HG02973 (cell line): ENCODE measurements at regions not wholly inside any gene's neighbourhood (a gene's known extent, or its start where the extent isn't known, plus 50 kb on each side); places are given as distances from the start of the nearest gene placed in this dataset.
"Not testable (repeated sequence)": the region's sequence is repeated elsewhere in the genome, so short reads cannot be mapped to it uniquely, and the experiment has no call there.

Experiments used
- ATAC-seq: cut with Tn5 transposase; IDR thresholded peaks from one replicate; pipeline ENCODE4 v1.9.1; 2021; ENCODE audit warnings: moderate library complexity; ENCODE audit not compliant: unreplicated experiment

DNA sequence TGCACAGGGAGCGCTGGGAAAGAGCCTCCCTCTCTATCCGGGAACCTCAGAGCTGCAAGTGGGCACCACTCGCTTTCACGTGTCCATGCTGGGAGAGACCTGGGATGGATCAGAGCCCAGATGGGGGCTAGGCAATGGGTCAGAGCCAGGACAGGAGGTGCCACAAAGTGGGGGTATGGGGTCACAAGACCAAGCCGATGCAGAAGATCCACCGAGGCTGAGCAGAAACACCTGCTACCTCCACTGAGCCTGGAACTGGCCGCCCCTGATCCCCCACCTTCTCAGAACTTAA, 180.9 kb upstream of the SFSWAP start:
- no peak for ATAC-seq

DNA sequence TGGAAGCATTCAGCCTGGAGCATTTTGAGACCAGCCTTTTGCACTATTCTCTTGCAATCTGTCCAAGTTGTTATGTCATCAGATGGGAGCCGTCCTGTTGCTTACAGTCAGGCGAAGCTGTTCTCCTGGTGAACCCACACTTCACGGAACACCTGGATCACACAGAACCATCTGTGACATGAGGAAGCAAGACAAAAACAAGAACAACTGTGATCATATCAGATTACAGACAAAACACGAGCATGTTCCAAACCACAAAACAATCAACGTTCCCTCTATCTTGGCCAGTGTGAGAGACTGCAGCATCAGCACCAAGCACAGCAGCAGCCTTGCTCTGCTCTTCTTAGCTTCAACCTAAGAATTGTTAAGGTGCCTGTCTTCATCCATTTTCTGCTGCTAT, 180.5 kb upstream of the SFSWAP start:
- ATAC-seq, result no peak

- no peak for ATAC-seq
These were observed 177.8 kb upstream of the SFSWAP start for GRCh38 chr12:131533139-131533538.

GRCh38 chr12:131535779-131536178, 175.1 kb upstream of the SFSWAP start:
- ATAC-seq, result no peak

- ATAC-seq, result no peak
These were observed 174.6 kb upstream of the SFSWAP start for GRCh38 chr12:131536337-131536736.

DNA sequence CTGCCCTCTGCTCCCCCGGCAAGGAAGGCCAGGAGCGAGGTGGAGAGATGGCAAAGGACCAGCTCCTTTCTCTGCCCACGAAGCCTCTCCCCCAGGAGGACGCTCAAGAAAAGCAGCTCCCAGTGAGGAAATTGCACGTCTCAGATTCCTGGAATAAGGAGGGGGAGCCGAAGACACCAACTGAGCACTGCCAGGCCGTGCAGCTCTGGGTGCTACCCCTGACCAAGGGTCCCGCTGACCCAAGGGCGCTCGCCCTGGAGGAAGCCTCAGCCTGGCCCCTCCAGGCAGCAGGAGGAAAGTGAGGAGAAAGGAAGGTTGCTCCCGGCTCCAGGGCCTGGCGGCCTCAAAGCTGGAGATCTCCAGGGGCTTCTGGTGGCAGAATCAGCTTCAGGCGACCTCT, 174.1 kb upstream of the SFSWAP start:
- no peak for ATAC-seq

DNA sequence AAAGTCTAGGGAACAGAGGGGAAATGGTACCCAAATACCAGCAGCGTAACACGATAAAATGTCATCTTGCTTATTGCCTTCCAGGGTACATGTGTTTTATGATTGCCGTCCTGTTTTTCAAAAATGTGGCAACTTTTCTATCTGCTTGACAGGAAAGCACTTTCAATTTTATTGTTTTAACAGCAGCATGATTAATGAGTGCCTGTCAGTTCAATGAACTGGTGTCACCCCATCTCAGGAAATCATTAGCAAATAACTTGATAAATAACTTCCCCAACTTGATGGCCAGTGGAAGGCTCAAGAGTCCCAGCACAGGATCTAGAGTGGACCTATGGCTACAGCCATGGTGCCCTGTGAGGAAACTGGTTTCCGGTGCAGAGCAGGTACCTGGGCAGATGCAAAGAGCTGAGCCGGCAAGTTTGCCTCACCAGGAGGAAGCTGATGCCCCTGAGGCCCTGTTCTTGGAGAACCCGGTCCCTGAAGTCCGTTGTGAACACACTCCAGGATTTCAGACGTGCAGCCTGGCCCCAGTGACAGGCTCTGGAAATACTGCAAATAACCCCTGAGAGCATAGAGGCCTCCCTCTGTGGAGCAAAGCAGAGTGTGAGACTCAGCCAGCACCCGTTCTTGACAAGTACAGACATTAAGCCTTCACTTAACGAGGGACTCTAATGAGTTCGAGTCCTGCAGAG, 173.5 kb upstream of the SFSWAP start:
- ATAC-seq, result no peak

- no peak for ATAC-seq
These were observed 171.5 kb upstream of the SFSWAP start for GRCh38 chr12:131539381-131539780.

GRCh38 chr12:131540138-131540623, 170.7 kb upstream of the SFSWAP start:
- ATAC-seq, result no peak

- ATAC-seq, result not testable (repeated sequence)
These were observed 169.4 kb upstream of the SFSWAP start for GRCh38 chr12:131541512-131541911.

GRCh38 chr12:131542351-131542750, 168.5 kb upstream of the SFSWAP start:
- ATAC-seq, result no peak

DNA sequence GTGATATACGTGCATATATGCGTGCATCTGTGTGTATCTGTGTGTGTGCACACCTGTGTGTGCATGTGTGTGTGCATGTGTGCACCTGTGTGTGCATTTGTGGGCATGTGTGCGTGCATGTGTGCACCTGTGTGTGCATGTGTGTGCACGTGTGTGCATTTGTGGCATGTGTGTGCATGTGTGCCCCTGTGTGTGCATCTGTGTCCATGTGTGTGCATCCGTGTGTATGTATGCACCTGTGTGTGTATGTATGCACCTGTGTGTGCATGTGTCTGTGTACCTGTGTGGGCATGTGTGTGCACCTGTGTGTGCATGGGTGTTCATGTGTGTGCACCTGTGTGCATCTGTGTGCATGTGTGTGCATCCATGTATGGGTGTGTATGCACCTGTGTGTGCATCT, 167.8 kb upstream of the SFSWAP start:
- no peak for ATAC-seq

DNA sequence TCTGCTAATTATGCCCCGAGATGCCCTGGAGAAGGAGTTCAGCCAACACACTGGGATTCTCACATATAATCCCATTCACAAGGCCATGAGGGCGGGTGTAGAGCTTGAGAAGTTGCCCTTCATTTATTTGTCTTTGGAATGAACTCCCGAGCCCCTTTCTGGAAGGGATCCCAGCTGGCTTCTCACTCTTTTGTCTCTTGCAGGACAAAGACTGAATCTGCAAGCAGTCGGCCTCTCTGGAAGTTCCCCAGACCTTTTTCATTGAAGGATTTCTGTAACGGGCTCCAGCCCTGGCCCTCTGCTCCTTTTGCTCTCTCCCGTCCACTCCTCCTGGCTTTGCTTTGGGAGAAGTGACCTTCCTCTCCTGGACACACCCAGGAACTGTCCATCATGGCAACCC, 163.3 kb upstream of the SFSWAP start:
- no peak for ATAC-seq

DNA sequence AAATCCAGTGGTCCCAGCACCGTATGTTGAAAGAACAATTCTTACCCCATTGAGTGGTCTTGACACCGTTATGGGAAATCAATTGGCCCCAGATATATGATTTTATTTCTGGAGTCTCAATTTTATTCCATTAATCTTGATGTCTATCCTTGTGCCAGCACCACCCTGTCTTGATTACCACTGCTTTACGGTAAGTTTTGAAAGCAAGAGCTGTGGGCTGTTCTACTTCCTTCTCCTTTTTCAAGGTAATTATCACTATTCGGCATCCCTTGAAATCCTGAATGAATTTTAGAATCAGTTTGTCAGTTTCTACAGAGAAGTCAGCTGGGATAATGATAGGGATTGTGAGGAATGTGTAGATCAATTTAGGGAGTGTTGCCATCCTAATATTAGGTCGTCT, 160.8 kb upstream of the SFSWAP start:
- ATAC-seq, result no peak

DNA sequence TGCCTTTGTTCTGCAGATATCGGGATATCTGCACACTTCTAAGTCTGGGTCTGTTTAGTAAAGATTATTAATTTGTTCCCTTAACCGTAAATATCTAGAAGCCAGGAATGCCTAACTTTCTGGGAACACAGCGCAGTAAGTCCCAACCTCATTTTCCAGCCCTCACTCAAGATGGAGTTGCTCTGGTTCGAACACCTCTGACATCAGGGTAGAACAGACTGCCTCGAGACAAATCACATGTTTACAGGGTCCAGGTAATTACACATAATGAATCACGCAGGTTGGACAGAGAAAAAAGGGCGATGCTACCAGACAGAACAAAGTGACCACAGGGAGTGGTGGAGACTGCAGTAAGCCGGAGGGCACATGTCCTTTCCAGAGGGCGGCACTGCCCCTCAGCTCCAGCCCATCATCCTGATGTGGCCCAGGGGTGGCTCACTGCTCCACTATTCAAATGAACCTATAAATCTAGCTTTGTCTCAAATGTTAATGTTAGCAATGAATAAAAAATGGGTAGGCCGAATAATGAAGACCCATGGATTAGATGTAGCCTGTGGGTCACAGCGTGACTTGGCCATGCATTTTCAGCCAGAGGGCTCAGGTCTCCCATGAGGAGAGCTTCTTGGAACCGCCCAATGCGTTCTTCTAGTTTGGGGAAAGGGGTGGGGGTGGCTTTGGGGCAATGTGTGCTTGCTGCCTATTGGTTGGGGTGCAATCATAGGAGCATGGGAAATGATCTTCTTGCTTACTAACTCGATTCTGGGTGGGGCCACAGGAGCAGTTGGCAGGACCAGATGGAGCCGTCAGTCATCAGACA, 159.0 kb upstream of the SFSWAP start:
- no peak for ATAC-seq

- ATAC-seq, result no peak
These were observed 158.4 kb upstream of the SFSWAP start for GRCh38 chr12:131552492-131552863.

- ATAC-seq, result no peak
These were observed 157.7 kb upstream of the SFSWAP start for GRCh38 chr12:131553096-131553777.

GRCh38 chr12:131555197-131555846, 155.6 kb upstream of the SFSWAP start:
- no peak for ATAC-seq

DNA sequence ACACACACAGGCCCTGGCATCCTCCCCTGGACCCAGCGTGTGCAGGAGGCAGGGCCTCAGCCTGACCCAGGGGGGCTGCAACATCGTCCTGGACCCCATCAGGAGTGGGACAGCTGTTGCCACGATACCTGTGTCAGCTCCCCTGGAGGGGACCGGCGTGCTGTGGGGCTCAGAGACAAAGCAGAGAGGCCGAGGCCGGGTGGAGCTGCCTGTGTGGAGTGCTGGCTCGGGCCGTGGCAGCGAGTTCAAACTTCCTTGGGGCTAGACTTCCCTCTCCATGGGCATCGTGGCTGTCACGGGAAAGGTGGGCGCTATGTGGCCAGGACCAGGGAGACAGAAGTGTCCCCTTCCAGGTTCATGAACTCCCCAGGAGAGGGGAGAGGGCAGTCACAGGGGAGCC, 155.0 kb upstream of the SFSWAP start:
- ATAC-seq, result no peak

DNA sequence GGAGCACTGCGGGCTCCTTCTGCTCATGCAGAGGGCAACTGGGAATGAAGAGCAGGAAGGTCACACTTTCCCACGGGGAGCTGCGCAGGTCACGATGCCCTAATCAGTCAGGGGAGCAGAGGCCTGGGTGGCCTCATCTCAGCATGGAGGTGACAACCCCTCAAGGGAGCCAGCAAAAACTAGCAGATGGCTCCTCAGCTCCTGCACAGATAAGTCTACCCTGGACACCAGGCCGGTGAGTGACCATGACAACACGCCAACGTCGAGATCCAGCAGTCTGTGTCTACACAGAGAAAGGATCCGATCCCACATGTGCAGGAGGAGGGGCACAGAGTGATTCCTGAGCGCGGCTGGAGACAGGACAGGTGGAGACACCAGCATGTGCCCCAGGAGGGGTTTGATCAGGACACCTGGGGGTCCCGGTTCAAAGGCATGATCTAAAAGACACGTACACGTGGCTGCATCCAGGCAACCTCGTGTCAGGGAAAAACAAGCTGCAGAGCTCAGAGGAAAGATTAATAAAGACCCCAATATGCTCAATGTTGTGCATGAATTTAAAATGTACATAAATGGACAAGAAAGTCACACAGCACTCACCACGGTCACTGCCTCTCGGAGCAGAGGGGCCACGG, 153.7 kb upstream of the SFSWAP start:
- ATAC-seq, result no peak
